DOHH2 (cell line): ENCODE measurements at regions not wholly inside any gene's neighbourhood (a gene's known extent, or its start where the extent isn't known, plus 50 kb on each side); places are given as distances from the start of the nearest gene placed in this dataset.

ENCODE experiments used
- CTCF ChIP-seq: fragments of 200-600 bp; sonication (generic); IDR thresholded peaks from one replicate; pipeline ENCODE4 v1.5.1; 2014; ENCODE audit warnings: antibody characterized with exemption, mild to moderate bottlenecking, low read depth, low read length; ENCODE audit not compliant: poor library complexity, severe bottlenecking
- EZH2phosphoT487 ChIP-seq: fragments of 200-600 bp; sonication (generic); IDR thresholded peaks from 2 replicates; pipeline ENCODE4 v1.6.1; 2017; ENCODE audit warnings: borderline replicate concordance, mild to moderate bottlenecking, antibody characterized with exemption, low read length, moderate library complexity, mixed read lengths

- no peak for TF ChIP-seq CTCF
- no peak for TF ChIP-seq EZH2phosphoT487
These were observed 1523.8 kb downstream of the PCDH7 start for GRCh38 chr4:32243926-32244325.
